K562 (cell line): ENCODE measurements at regions not wholly inside any gene's neighbourhood (a gene's known extent, or its start where the extent isn't known, plus 50 kb on each side); places are given as distances from the start of the nearest gene placed in this dataset.

Source experiments
- ATAC-seq: fragments of 200-7000 bp; cut with Tn5 transposase; 3 replicates; pipeline ENCODE4 v1.9.1; 2020; ENCODE audit warnings: moderate library complexity
- BruUV-seq: library from RNA; stranded (reverse); fragments of 400-500 nt; replicated peaks from 2 replicates; lab custom pipeline; 2021; lab: Mats Ljungman, UMichigan
- CTCF ChIA-PET: fragments of 300-600 bp; formaldehyde crosslinking; extraction: SDS; loops from one replicate; lab custom pipeline; 2021; ENCODE audit warnings: low intra/inter-chr PET ratio; lab: Yijun Ruan, JAX
- POLR2A ChIA-PET: fragments of 300-600, 350-650 bp; sonication (Branson Sonifier 250); formaldehyde crosslinking; extraction: SDS; loops from one replicate; lab custom pipeline; 2021; ENCODE audit warnings: antibody characterized with exemption, inconsistent platforms; lab: Yijun Ruan, JAX
- DNase-seq, 4 experiments: peaks; one replicate each; pipeline versions ENCODE4 v3.0.0 to v3.0.0-alpha.2; 2011 to 2018; ENCODE audit warnings: low spot score in 3 of 4, mixed read lengths in 3 of 4; ENCODE audit errors: extremely low read depth in 1 of 4
- FAIRE-seq: peaks from 2 replicates; lab custom pipeline; 2011; peaks lifted over from hg19 to GRCh38; lab: Jason Lieb, UNC
- H2AFZ ChIP-seq: 2 replicates; pipeline ENCODE4 v1.6.0; 2011; ENCODE audit warnings: low read depth, low read length, control low read depth, inconsistent platforms
- H3K27ac ChIP-seq: fragments of 200-600 bp; 3 replicates; pipeline ENCODE4 v1.8.0; 2011; ENCODE audit warnings: low read depth, mild to moderate bottlenecking, control low read depth, inconsistent platforms, low read length, moderate library complexity, mixed read lengths; ENCODE audit errors: extremely low read depth
- H3K27me3 ChIP-seq, 2 experiments: fragments of 300-600 bp in 1 of 2; 2 replicates in 1 of 2; 3 replicates in 1 of 2; pipeline versions ENCODE4 v1.6.0 to v1.8.0; 2011; ENCODE audit warnings: inconsistent platforms in 2 of 2, low read length in 2 of 2, mild to moderate bottlenecking in 1 of 2, mixed read lengths in 1 of 2, moderate library complexity in 1 of 2; ENCODE audit not compliant: control insufficient read depth in 2 of 2, insufficient read depth in 2 of 2
- H3K36me3 ChIP-seq: fragments of 300-600 bp; 3 replicates; pipeline ENCODE4 v1.8.0; 2011; ENCODE audit warnings: mild to moderate bottlenecking, low read length, inconsistent platforms; ENCODE audit not compliant: control insufficient read depth, insufficient read depth
- H3K4me1 ChIP-seq, 2 experiments: fragments of 200-600 bp in 1 of 2; replicated peaks in 1 of 2; 2 replicates in 1 of 2; 3 replicates in 1 of 2; pipeline versions ENCODE4 v1.5.1 to v1.8.0; 2011; ENCODE audit warnings: inconsistent platforms in 2 of 2, low read length in 2 of 2, mild to moderate bottlenecking in 1 of 2, mixed read lengths in 1 of 2, moderate library complexity in 1 of 2; ENCODE audit not compliant: control insufficient read depth in 2 of 2, insufficient read depth in 2 of 2
- H3K4me2 ChIP-seq: 2 replicates; pipeline ENCODE4 v1.6.1; 2011; ENCODE audit warnings: low read length, control low read depth, inconsistent platforms, mixed read lengths; ENCODE audit not compliant: insufficient read depth
- H3K4me3 ChIP-seq: fragments of 200-600 bp; sonication (generic), shearing (Covaris generic); 2 replicates; pipeline ENCODE4 v1.5.1; 2016; ENCODE audit warnings: control low read depth, inconsistent platforms
- H3K79me2 ChIP-seq: fragments of 200-600 bp; 3 replicates; pipeline ENCODE4 v1.8.0; 2011; ENCODE audit warnings: low read length, inconsistent platforms; ENCODE audit not compliant: control insufficient read depth, insufficient read depth
- H3K9ac ChIP-seq, 2 experiments: 2 replicates each; pipeline versions ENCODE4 v1.6.0 to v1.6.1; 2011; ENCODE audit warnings: low read depth in 2 of 2, low read length in 2 of 2, control low read depth in 1 of 2, inconsistent platforms in 1 of 2, mild to moderate bottlenecking in 1 of 2, mixed read lengths in 1 of 2; ENCODE audit not compliant: insufficient read depth in 1 of 2
- H3K9me1 ChIP-seq: one replicate; pipeline ENCODE4 v1.6.0; 2011; ENCODE audit warnings: inconsistent platforms, mild to moderate bottlenecking, low read length, moderate library complexity; ENCODE audit not compliant: control insufficient read depth, insufficient read depth
- H3K9me3 ChIP-seq: replicated peaks from 2 replicates; pipeline ENCODE4 v1.5.1; 2011; ENCODE audit warnings: low read depth, low read length, inconsistent platforms; ENCODE audit not compliant: control insufficient read depth, insufficient read depth
- H4K20me1 ChIP-seq: replicated peaks from 2 replicates; pipeline ENCODE4 v1.6.1; 2011; ENCODE audit warnings: low read length, inconsistent platforms, mixed read lengths; ENCODE audit not compliant: control insufficient read depth, insufficient read depth
- COPS2 ChIP-seq: fragments of 450-650 bp; conservative IDR thresholded peaks from 2 replicates; pipeline ENCODE4 v1.6.1; 2016; ENCODE audit warnings: mild to moderate bottlenecking, moderate library complexity
- KLF16 ChIP-seq: IDR thresholded peaks from 2 replicates; pipeline ENCODE4 v1.6.1; 2016; ENCODE audit warnings: antibody characterized with exemption
- RCOR1 ChIP-seq, 2 experiments: IDR thresholded peaks; 2 replicates each; pipeline ENCODE4 v1.6.1; 2012; ENCODE audit warnings: low read depth in 2 of 2, low read length in 2 of 2, borderline replicate concordance in 1 of 2, improper control_type of control experiment in 1 of 2
- SOX6 ChIP-seq: fragments of 450-650 bp; IDR thresholded peaks from 2 replicates; pipeline ENCODE4 v1.6.1; 2014; ENCODE audit warnings: mild to moderate bottlenecking
- WGBS: fragments of 100-300 bp; shearing (Covaris generic); methylation state at CpG from one replicate; pipeline ENCODE4 v1.1.6; 2016; ENCODE audit warnings: low coverage, mixed read lengths; ENCODE audit not compliant: insufficient coverage; ENCODE audit errors: missing lambda C conversion rate; 5-methylcytosine and 5-hydroxymethylcytosine counted together
- in situ Hi-C: fragments of 300-500 bp; cut with MboI; formaldehyde crosslinking; loops from 4 replicates; pipeline ENCODE4 v1.15.0; 2018; ENCODE audit warnings: inconsistent platforms, mixed read lengths
- intact Hi-C: fragments of 100-400 bp; cut with micrococcal nuclease; formaldehyde crosslinking; loops from 2 replicates; pipeline ENCODE4 v1.14.2; 2022
- TF ChIP-seq, protein P1 (sequence below): sonication (generic); formaldehyde crosslinking; IDR thresholded peaks from 2 replicates; pipeline ENCODE4 v1.8.0; 2023; ENCODE audit warnings: mild to moderate bottlenecking, missing genetic modification reagents
- TF ChIP-seq, protein P2 (sequence below): fragments of 250-450 bp; sonication (Bioruptor Pico); IDR thresholded peaks from 2 replicates; pipeline ENCODE4 v1.5.1; 2021; ENCODE audit warnings: mild to moderate bottlenecking
- TF ChIP-seq, protein P3 (sequence below): fragments of 250-450 bp; sonication (Bioruptor Pico); IDR thresholded peaks from 2 replicates; pipeline ENCODE4 v1.8.0; 2022; ENCODE audit warnings: moderate library complexity, mild to moderate bottlenecking, inconsistent platforms
- TF ChIP-seq, protein P4 (sequence below): fragments of 450-650 bp; IDR thresholded peaks from 2 replicates; pipeline ENCODE4 v1.6.1; 2018; ENCODE audit not compliant: partially characterized antibody
- TF ChIP-seq, protein P5 (sequence below): fragments of 150-350 bp; conservative IDR thresholded peaks from 2 replicates; pipeline ENCODE4 v1.6.1; 2014; ENCODE audit warnings: low read length

DNA sequence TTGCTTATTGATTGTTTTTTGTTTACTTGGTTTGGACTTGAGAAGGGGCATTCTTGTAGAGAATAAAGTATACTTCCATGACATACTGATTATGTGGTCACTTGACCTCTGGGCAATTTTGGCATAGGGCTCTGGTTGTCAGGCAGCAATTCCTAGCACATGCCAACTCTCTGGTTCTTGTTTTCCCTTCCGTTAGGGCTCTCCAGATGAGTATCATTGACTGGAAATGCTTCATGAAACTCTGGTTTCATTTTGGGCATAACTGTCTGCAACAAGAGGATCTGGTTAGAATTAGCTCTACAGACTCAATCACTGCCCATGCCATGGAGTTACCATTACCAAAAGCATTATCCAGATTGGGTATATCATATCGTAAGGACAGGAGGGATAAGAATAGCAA, 1057.9 kb downstream of the FAT4 start:
- no peak overlapping the region for H3K4me2 ChIP-seq
- BruUV-seq, result no TSS peak
- CTCF ChIA-PET, result no interaction called here
- in situ Hi-C loops (no loop called here), intact Hi-C loops (no loop called here)
- H2AFZ ChIP-seq, result no peak overlapping the region
- H3K4me3 ChIP-seq, result no peak overlapping the region
- H4K20me1 ChIP-seq, result no peaks in the 10 kb centered on the region
- H3K27me3 ChIP-seq, result no peaks in the 10 kb centered on the region
- DNase-seq (no peak), FAIRE-seq (no peak), ATAC-seq (no peak)
- no peaks in the 10 kb centered on the region for H3K4me1 ChIP-seq
- H3K79me2 ChIP-seq, result no peaks in the 10 kb centered on the region
- H3K27ac ChIP-seq, result no peak overlapping the region
- H3K9me1 ChIP-seq, result no peaks in the 10 kb centered on the region
- H3K9ac ChIP-seq, result no peak overlapping the region
- H3K36me3 ChIP-seq, result no peaks in the 10 kb centered on the region
- POLR2A ChIA-PET, result no interaction called here
- no peaks in the 10 kb centered on the region for H3K9me3 ChIP-seq
- 7% methylated on average over 2 of the region's 2 CpGs for WGBS
- TF ChIP-seq RCOR1 (IDR thresholded peaks at IDR 0.05; ENCODE audit: borderline replicate concordance in 1 of 2, low read depth in 2 of 2, low read length in 2 of 2) (no peak), COPS2 (no peak), SOX6 (no peak), KLF16 (no peak)
- TF ChIP-seq, protein P1, sequence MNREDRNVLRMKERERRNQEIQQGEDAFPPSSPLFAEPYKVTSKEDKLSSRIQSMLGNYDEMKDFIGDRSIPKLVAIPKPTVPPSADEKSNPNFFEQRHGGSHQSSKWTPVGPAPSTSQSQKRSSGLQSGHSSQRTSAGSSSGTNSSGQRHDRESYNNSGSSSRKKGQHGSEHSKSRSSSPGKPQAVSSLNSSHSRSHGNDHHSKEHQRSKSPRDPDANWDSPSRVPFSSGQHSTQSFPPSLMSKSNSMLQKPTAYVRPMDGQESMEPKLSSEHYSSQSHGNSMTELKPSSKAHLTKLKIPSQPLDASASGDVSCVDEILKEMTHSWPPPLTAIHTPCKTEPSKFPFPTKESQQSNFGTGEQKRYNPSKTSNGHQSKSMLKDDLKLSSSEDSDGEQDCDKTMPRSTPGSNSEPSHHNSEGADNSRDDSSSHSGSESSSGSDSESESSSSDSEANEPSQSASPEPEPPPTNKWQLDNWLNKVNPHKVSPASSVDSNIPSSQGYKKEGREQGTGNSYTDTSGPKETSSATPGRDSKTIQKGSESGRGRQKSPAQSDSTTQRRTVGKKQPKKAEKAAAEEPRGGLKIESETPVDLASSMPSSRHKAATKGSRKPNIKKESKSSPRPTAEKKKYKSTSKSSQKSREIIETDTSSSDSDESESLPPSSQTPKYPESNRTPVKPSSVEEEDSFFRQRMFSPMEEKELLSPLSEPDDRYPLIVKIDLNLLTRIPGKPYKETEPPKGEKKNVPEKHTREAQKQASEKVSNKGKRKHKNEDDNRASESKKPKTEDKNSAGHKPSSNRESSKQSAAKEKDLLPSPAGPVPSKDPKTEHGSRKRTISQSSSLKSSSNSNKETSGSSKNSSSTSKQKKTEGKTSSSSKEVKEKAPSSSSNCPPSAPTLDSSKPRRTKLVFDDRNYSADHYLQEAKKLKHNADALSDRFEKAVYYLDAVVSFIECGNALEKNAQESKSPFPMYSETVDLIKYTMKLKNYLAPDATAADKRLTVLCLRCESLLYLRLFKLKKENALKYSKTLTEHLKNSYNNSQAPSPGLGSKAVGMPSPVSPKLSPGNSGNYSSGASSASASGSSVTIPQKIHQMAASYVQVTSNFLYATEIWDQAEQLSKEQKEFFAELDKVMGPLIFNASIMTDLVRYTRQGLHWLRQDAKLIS (CRISPR knock-in tag), result no peak
- TF ChIP-seq, protein P2, sequence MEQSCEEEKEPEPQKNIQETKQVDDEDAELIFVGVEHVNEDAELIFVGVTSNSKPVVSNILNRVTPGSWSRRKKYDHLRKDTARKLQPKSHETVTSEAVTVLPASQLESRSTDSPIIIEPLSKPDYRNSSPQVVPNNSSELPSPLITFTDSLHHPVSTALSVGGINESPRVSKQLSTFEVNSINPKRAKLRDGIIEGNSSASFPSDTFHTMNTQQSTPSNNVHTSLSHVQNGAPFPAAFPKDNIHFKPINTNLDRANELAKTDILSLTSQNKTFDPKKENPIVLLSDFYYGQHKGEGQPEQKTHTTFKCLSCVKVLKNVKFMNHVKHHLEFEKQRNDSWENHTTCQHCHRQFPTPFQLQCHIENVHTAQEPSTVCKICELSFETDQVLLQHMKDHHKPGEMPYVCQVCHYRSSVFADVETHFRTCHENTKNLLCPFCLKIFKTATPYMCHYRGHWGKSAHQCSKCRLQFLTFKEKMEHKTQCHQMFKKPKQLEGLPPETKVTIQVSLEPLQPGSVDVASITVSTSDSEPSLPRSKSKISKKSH (CRISPR knock-in tag), result no peak
- TF ChIP-seq, protein P3, sequence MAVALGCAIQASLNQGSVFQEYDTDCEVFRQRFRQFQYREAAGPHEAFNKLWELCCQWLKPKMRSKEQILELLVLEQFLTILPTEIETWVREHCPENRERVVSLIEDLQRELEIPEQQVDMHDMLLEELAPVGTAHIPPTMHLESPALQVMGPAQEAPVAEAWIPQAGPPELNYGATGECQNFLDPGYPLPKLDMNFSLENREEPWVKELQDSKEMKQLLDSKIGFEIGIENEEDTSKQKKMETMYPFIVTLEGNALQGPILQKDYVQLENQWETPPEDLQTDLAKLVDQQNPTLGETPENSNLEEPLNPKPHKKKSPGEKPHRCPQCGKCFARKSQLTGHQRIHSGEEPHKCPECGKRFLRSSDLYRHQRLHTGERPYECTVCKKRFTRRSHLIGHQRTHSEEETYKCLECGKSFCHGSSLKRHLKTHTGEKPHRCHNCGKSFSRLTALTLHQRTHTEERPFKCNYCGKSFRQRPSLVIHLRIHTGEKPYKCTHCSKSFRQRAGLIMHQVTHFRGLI (CRISPR knock-in tag), result no peak
- TF ChIP-seq, protein P4, sequence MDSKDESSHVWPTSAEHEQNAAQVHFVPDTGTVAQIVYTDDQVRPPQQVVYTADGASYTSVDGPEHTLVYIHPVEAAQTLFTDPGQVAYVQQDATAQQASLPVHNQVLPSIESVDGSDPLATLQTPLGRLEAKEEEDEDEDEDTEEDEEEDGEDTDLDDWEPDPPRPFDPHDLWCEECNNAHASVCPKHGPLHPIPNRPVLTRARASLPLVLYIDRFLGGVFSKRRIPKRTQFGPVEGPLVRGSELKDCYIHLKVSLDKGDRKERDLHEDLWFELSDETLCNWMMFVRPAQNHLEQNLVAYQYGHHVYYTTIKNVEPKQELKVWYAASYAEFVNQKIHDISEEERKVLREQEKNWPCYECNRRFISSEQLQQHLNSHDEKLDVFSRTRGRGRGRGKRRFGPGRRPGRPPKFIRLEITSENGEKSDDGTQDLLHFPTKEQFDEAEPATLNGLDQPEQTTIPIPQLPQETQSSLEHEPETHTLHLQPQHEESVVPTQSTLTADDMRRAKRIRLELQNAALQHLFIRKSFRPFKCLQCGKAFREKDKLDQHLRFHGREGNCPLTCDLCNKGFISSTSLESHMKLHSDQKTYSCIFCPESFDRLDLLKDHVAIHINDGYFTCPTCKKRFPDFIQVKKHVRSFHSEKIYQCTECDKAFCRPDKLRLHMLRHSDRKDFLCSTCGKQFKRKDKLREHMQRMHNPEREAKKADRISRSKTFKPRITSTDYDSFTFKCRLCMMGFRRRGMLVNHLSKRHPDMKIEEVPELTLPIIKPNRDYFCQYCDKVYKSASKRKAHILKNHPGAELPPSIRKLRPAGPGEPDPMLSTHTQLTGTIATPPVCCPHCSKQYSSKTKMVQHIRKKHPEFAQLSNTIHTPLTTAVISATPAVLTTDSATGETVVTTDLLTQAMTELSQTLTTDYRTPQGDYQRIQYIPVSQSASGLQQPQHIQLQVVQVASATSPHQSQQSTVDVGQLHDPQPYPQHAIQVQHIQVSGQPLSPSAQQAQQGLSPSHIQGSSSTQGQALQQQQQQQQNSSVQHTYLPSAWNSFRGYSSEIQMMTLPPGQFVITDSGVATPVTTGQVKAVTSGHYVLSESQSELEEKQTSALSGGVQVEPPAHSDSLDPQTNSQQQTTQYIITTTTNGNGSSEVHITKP, result no peak
- TF ChIP-seq, protein P5, sequence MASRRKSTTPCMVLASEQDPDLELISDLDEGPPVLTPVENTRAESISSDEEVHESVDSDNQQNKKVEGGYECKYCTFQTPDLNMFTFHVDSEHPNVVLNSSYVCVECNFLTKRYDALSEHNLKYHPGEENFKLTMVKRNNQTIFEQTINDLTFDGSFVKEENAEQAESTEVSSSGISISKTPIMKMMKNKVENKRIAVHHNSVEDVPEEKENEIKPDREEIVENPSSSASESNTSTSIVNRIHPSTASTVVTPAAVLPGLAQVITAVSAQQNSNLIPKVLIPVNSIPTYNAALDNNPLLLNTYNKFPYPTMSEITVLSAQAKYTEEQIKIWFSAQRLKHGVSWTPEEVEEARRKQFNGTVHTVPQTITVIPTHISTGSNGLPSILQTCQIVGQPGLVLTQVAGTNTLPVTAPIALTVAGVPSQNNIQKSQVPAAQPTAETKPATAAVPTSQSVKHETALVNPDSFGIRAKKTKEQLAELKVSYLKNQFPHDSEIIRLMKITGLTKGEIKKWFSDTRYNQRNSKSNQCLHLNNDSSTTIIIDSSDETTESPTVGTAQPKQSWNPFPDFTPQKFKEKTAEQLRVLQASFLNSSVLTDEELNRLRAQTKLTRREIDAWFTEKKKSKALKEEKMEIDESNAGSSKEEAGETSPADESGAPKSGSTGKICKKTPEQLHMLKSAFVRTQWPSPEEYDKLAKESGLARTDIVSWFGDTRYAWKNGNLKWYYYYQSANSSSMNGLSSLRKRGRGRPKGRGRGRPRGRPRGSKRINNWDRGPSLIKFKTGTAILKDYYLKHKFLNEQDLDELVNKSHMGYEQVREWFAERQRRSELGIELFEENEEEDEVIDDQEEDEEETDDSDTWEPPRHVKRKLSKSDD, result no peak
